IMR-90 (cell line): ENCODE measurements at regions not wholly inside any gene's neighbourhood (a gene's known extent, or its start where the extent isn't known, plus 50 kb on each side); places are given as distances from the start of the nearest gene placed in this dataset.

Experiments used
- ATAC-seq: fragments of 200-7000 bp; cut with Tn5 transposase; 2 replicates; pipeline ENCODE4 v1.9.1; 2020; ENCODE audit warnings: low read depth, mild to moderate bottlenecking, moderate library complexity
- BruUV-seq: library from RNA; stranded (reverse); fragments of 400-500 nt; replicated peaks from 2 replicates; lab custom pipeline; 2021; lab: Mats Ljungman, UMichigan
- CTCF ChIA-PET: fragments of 300-600 bp; formaldehyde crosslinking; extraction: SDS; loops from one replicate; lab custom pipeline; 2021; ENCODE audit warnings: antibody characterized with exemption; lab: Yijun Ruan, JAX
- POLR2A ChIA-PET: fragments of 300-600 bp; sonication (Branson Sonifier 250); formaldehyde crosslinking; loops from one replicate; lab custom pipeline; 2022; ENCODE audit warnings: antibody characterized with exemption; ENCODE audit not compliant: unreplicated experiment; lab: Charles Lee
- DNase-seq: peaks from one replicate; pipeline ENCODE4 v3.0.0; 2013
- H2AFZ ChIP-seq: replicated peaks from 2 replicates; pipeline ENCODE3; 2013; ENCODE audit warnings: low read length, mild to moderate bottlenecking; ENCODE audit not compliant: poor library complexity
- H2AK5ac ChIP-seq: 2 replicates; pipeline ENCODE4 v1.6.1; 2013; ENCODE audit warnings: low read depth, low read length, inconsistent platforms
- H2AK9ac ChIP-seq: replicated peaks from 2 replicates; pipeline ENCODE3; 2013; ENCODE audit warnings: mild to moderate bottlenecking, low read depth, low read length, moderate library complexity; ENCODE audit not compliant: poor library complexity
- H2BK120ac ChIP-seq: 2 replicates; pipeline ENCODE4 v1.6.1; 2013; ENCODE audit warnings: low read depth, low read length, inconsistent platforms
- H2BK15ac ChIP-seq: 3 replicates; pipeline ENCODE4 v1.6.1; 2013; ENCODE audit warnings: low read depth, low read length, inconsistent platforms
- H2BK20ac ChIP-seq: 2 replicates; pipeline ENCODE4 v1.6.1; 2013; ENCODE audit warnings: low read depth, mild to moderate bottlenecking, inconsistent platforms, low read length, moderate library complexity
- H2BK5ac ChIP-seq: 2 replicates; pipeline ENCODE4 v1.6.1; 2013; ENCODE audit warnings: mild to moderate bottlenecking, low read depth, low read length, inconsistent platforms; ENCODE audit not compliant: poor library complexity, severe bottlenecking
- H3K14ac ChIP-seq: replicated peaks from 2 replicates; pipeline ENCODE4 v1.6.1; 2013; ENCODE audit warnings: low read depth, low read length, inconsistent platforms
- H3K18ac ChIP-seq: 2 replicates; pipeline ENCODE4 v1.6.1; 2013; ENCODE audit warnings: low read depth, low read length, control low read depth
- H3K23ac ChIP-seq: 2 replicates; pipeline ENCODE4 v1.6.1; 2013; ENCODE audit warnings: low read depth, low read length, inconsistent platforms
- H3K27ac ChIP-seq: 2 replicates; pipeline ENCODE4 v1.5.1; 2013; ENCODE audit warnings: mild to moderate bottlenecking, control low read depth, low read length; ENCODE audit not compliant: insufficient read depth
- H3K27me3 ChIP-seq: 2 replicates; pipeline ENCODE4 v1.6.1; 2013; ENCODE audit warnings: low read length; ENCODE audit not compliant: control insufficient read depth, insufficient read depth
- H3K36me3 ChIP-seq: 2 replicates; pipeline ENCODE4 v1.6.1; 2013; ENCODE audit warnings: low read length, mixed read lengths; ENCODE audit not compliant: control insufficient read depth, insufficient read depth
- H3K4ac ChIP-seq: 2 replicates; pipeline ENCODE4 v1.6.1; 2013; ENCODE audit warnings: low read depth, low read length, inconsistent platforms
- H3K4me1 ChIP-seq: 2 replicates; pipeline ENCODE4 v1.6.1; 2013; ENCODE audit warnings: low read length, mixed read lengths; ENCODE audit not compliant: control insufficient read depth, insufficient read depth
- H3K4me2 ChIP-seq: 2 replicates; pipeline ENCODE4 v1.6.1; 2013; ENCODE audit warnings: low read depth, mild to moderate bottlenecking, control low read depth, low read length, moderate library complexity
- H3K4me3 ChIP-seq: 2 replicates; pipeline ENCODE4 v1.5.1; 2013; ENCODE audit warnings: low read depth, mild to moderate bottlenecking, control low read depth, low read length, moderate library complexity; ENCODE audit not compliant: insufficient read depth
- H3K56ac ChIP-seq: 2 replicates; pipeline ENCODE4 v1.6.1; 2013; ENCODE audit warnings: low read length, inconsistent platforms; ENCODE audit not compliant: insufficient read depth; ENCODE audit errors: extremely low read depth
- H3K79me1 ChIP-seq, 2 experiments: 2 replicates each; pipeline ENCODE4 v1.6.1; 2013; ENCODE audit warnings: low read length in 2 of 2, inconsistent platforms in 1 of 2, low read depth in 1 of 2
- H3K9ac ChIP-seq: 2 replicates; pipeline ENCODE4 v1.6.1; 2013; ENCODE audit warnings: low read depth, low read length, control low read depth
- H3K9me1 ChIP-seq: 2 replicates; pipeline ENCODE4 v1.6.1; 2013; ENCODE audit warnings: low read length, inconsistent platforms; ENCODE audit not compliant: insufficient read depth
- H3K9me3 ChIP-seq: 2 replicates; pipeline ENCODE4 v1.6.1; 2013; ENCODE audit warnings: low read length; ENCODE audit not compliant: control insufficient read depth, insufficient read depth
- H4K20me1 ChIP-seq: 2 replicates; pipeline ENCODE4 v1.6.1; 2013; ENCODE audit warnings: low read length, inconsistent platforms; ENCODE audit not compliant: insufficient read depth
- H4K5ac ChIP-seq: 2 replicates; pipeline ENCODE4 v1.6.1; 2013; ENCODE audit warnings: mild to moderate bottlenecking, low read depth, low read length, control low read depth
- H4K8ac ChIP-seq, 2 experiments: 2 replicates each; pipeline ENCODE4 v1.6.1; 2013; ENCODE audit warnings: low read depth in 2 of 2, low read length in 2 of 2, control low read depth in 1 of 2, inconsistent platforms in 1 of 2
- H4K91ac ChIP-seq: 2 replicates; pipeline ENCODE4 v1.6.1; 2013; ENCODE audit warnings: low read depth, low read length, inconsistent platforms; ENCODE audit not compliant: insufficient read depth
- BHLHE40 ChIP-seq: fragments of 150-350 bp; IDR thresholded peaks from 2 replicates; pipeline ENCODE4 v1.6.1; 2016; ENCODE audit warnings: mild to moderate bottlenecking, low read depth, low read length
- CEBPB ChIP-seq: IDR thresholded peaks from 2 replicates; pipeline ENCODE4 v1.6.1; 2012; ENCODE audit warnings: low read depth, low read length, improper control_type of control experiment
- CHD1 ChIP-seq: IDR thresholded peaks from 2 replicates; pipeline ENCODE4 v1.6.1; 2012; ENCODE audit warnings: low read depth, low read length, improper control_type of control experiment
- FOS ChIP-seq: fragments of 150-350 bp; IDR thresholded peaks from 2 replicates; pipeline ENCODE4 v1.6.1; 2016; ENCODE audit warnings: low read depth, low read length
- MAFK ChIP-seq: IDR thresholded peaks from 2 replicates; pipeline ENCODE4 v1.6.1; 2012; ENCODE audit warnings: low read depth, low read length, improper control_type of control experiment
- MAZ ChIP-seq: IDR thresholded peaks from 2 replicates; pipeline ENCODE4 v1.6.1; 2012; ENCODE audit warnings: low read depth, mild to moderate bottlenecking, low read length, improper control_type of control experiment, moderate library complexity, borderline replicate concordance
- MXI1 ChIP-seq: IDR thresholded peaks from 2 replicates; pipeline ENCODE4 v1.6.1; 2012; ENCODE audit warnings: low read depth, mild to moderate bottlenecking, low read length, moderate library complexity, borderline replicate concordance
- NFE2L2 ChIP-seq: fragments of 150-350 bp; IDR thresholded peaks from 2 replicates; pipeline ENCODE4 v1.6.1; 2016; ENCODE audit warnings: low read depth, mild to moderate bottlenecking, low read length
- POLR2A ChIP-seq: IDR thresholded peaks from 2 replicates; pipeline ENCODE4 v1.6.1; 2012; ENCODE audit warnings: mild to moderate bottlenecking, low read depth, low read length
- RAD21 ChIP-seq: IDR thresholded peaks from 2 replicates; pipeline ENCODE4 v1.6.1; 2012; ENCODE audit warnings: low read length, improper control_type of control experiment
- RCOR1 ChIP-seq: IDR thresholded peaks from 2 replicates; pipeline ENCODE4 v1.6.1; 2012; ENCODE audit warnings: mild to moderate bottlenecking, low read length, improper control_type of control experiment; ENCODE audit not compliant: insufficient replicate concordance
- RFX5 ChIP-seq: IDR thresholded peaks from 2 replicates; pipeline ENCODE4 v1.8.0; 2012; ENCODE audit warnings: low read depth, mild to moderate bottlenecking, low read length, moderate library complexity
- SMC3 ChIP-seq: fragments of 150-350 bp; IDR thresholded peaks from 2 replicates; pipeline ENCODE4 v1.6.1; 2016; ENCODE audit warnings: low read depth, mild to moderate bottlenecking, antibody characterized with exemption, low read length, moderate library complexity
- WGBS, 2 experiments: methylation state at CpG; one replicate each; pipeline versions ENCODE4 v1.1.5 to v1.1.7; 2013; ENCODE audit warnings: missing lambda C conversion rate in 2 of 2; ENCODE audit not compliant: insufficient read length in 1 of 2; ENCODE audit errors: extremely low coverage in 2 of 2; 5-methylcytosine and 5-hydroxymethylcytosine counted together
- dilution Hi-C: fragments of 300-500 bp; cut with HindIII; formaldehyde crosslinking; loops from one replicate; pipeline ENCODE4 v1.14.3; 2018; ENCODE audit warnings: low sequenced_read_pairs; ENCODE audit not compliant: unreplicated experiment
- in situ Hi-C: fragments of 300-500 bp; cut with MboI; formaldehyde crosslinking; loops from 3 replicates; pipeline ENCODE4 v1.14.3; 2019; ENCODE audit warnings: low sequenced_read_pairs, inconsistent platforms, mixed read lengths
- intact Hi-C: fragments of 100-400 bp; cut with micrococcal nuclease; formaldehyde crosslinking; loops from 2 replicates; pipeline ENCODE4 v1.10.0; 2022
- TF ChIP-seq, protein P1 (sequence below): conservative IDR thresholded peaks from 2 replicates; pipeline ENCODE4 v1.5.1; 2012; ENCODE audit warnings: mild to moderate bottlenecking, low read depth, low read length, improper control_type of control experiment
- TF ChIP-seq, protein P2 (sequence below): fragments of 150-350 bp; IDR thresholded peaks from 2 replicates; pipeline ENCODE4 v1.6.1; 2017; ENCODE audit warnings: mild to moderate bottlenecking, antibody characterized with exemption, low read length, low read depth
- TF ChIP-seq, protein P3 (sequence below): fragments of 150-350 bp; IDR thresholded peaks from 2 replicates; pipeline ENCODE4 v1.6.1; 2016; ENCODE audit warnings: low read depth, mild to moderate bottlenecking, low read length, moderate library complexity, borderline replicate concordance

DNA sequence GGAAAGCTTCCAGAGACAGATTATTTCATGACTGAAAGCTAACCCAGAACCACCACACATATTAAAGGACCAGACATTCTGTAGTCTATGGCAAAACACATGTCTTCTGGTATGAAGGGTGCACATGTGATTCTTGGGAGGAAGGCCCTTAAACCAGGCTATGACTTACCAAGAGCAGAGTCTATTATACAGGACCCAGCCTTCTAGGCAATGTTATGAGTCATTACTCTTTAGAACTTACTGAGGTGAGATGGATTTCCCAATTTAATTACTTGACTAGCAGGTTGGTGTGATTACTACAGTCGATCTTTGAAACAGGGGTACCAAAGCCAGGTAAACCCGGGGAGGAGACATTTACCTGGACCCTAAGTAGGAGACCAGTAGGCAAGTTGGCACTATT is 350.8 kb downstream of the TRIB2 start:
- in situ Hi-C loops = no loop called here
- H3K9me3 ChIP-seq = no peaks in the 10 kb centered on the region
- 40% methylated on average over 1 of the region's 2 CpGs; no CpG with 5 or more reads in 1 of the 2 experiments for WGBS, 2 experiments
- H3K9ac ChIP-seq = no peak overlapping the region
- no peak overlapping the region for H3K4ac ChIP-seq
- no peak overlapping the region for H3K4me2 ChIP-seq
- no peak overlapping the region for H2AK9ac ChIP-seq
- no peaks in the 10 kb centered on the region for H4K20me1 ChIP-seq
- H2AFZ ChIP-seq = no peak overlapping the region
- H4K91ac ChIP-seq = no peak overlapping the region
- no peak overlapping the region for H2BK5ac ChIP-seq
- no peak overlapping the region for H2BK15ac ChIP-seq
- H3K27me3 ChIP-seq = no peaks in the 10 kb centered on the region
- H3K79me1 ChIP-seq = no peaks in the 10 kb centered on the region
- H2AK5ac ChIP-seq = no peak overlapping the region
- dilution Hi-C loops = no loop called here
- H3K4me1 ChIP-seq = no peaks in the 10 kb centered on the region
- ATAC-seq (no peak), DNase-seq (no peak)
- H2BK20ac ChIP-seq = no peak overlapping the region
- H3K9me1 ChIP-seq = no peaks in the 10 kb centered on the region
- no peak overlapping the region for H4K8ac ChIP-seq
- H3K14ac ChIP-seq = no peak overlapping the region
- POLR2A ChIA-PET = no interaction called here
- no peak overlapping the region for H4K5ac ChIP-seq
- TF ChIP-seq POLR2A (no peak), MAFK (no peak), CEBPB (no peak), MXI1 (no peak), NFE2L2 (no peak), MAZ (no peak), BHLHE40 (no peak), RAD21 (no peak), RFX5 (no peak), RCOR1 (no peak), CHD1 (no peak), SMC3 (no peak), FOS (no peak)
- TF ChIP-seq, protein P1, sequence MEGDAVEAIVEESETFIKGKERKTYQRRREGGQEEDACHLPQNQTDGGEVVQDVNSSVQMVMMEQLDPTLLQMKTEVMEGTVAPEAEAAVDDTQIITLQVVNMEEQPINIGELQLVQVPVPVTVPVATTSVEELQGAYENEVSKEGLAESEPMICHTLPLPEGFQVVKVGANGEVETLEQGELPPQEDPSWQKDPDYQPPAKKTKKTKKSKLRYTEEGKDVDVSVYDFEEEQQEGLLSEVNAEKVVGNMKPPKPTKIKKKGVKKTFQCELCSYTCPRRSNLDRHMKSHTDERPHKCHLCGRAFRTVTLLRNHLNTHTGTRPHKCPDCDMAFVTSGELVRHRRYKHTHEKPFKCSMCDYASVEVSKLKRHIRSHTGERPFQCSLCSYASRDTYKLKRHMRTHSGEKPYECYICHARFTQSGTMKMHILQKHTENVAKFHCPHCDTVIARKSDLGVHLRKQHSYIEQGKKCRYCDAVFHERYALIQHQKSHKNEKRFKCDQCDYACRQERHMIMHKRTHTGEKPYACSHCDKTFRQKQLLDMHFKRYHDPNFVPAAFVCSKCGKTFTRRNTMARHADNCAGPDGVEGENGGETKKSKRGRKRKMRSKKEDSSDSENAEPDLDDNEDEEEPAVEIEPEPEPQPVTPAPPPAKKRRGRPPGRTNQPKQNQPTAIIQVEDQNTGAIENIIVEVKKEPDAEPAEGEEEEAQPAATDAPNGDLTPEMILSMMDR = no peak
- TF ChIP-seq, protein P2, sequence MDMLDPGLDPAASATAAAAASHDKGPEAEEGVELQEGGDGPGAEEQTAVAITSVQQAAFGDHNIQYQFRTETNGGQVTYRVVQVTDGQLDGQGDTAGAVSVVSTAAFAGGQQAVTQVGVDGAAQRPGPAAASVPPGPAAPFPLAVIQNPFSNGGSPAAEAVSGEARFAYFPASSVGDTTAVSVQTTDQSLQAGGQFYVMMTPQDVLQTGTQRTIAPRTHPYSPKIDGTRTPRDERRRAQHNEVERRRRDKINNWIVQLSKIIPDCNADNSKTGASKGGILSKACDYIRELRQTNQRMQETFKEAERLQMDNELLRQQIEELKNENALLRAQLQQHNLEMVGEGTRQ = no peak
- TF ChIP-seq, protein P3, sequence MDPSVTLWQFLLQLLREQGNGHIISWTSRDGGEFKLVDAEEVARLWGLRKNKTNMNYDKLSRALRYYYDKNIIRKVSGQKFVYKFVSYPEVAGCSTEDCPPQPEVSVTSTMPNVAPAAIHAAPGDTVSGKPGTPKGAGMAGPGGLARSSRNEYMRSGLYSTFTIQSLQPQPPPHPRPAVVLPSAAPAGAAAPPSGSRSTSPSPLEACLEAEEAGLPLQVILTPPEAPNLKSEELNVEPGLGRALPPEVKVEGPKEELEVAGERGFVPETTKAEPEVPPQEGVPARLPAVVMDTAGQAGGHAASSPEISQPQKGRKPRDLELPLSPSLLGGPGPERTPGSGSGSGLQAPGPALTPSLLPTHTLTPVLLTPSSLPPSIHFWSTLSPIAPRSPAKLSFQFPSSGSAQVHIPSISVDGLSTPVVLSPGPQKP = no peak
- no peak overlapping the region for H2BK120ac ChIP-seq
- H3K27ac ChIP-seq = no peak overlapping the region
- no peak overlapping the region for H3K18ac ChIP-seq
- no peak overlapping the region for H3K56ac ChIP-seq
- intact Hi-C loops = no loop called here
- H3K4me3 ChIP-seq = no peak overlapping the region
- no TSS peak for BruUV-seq
- H3K23ac ChIP-seq = no peak overlapping the region
- no peaks in the 10 kb centered on the region for H3K36me3 ChIP-seq
- CTCF ChIA-PET = no interaction called here
